Smooth muscle cell (in vitro differentiated cells): ENCODE measurements at regions not wholly inside any gene's neighbourhood (a gene's known extent, or its start where the extent isn't known, plus 50 kb on each side); places are given as distances from the start of the nearest gene placed in this dataset.

Source experiments
- DNase-seq: peaks from one replicate; lab custom pipeline; 2025; ENCODE audit not compliant: unreplicated experiment; lab: John Stamatoyannopoulos, UW
- H2AFZ ChIP-seq: fragments of 200-600 bp; sonication (generic); 2 replicates; pipeline ENCODE4 v1.6.0; 2016; ENCODE audit warnings: antibody characterized with exemption, low read depth, mild to moderate bottlenecking
- H3F3A ChIP-seq: fragments of 200-600 bp; sonication (generic); 2 replicates; pipeline ENCODE4 v1.6.0; 2017; ENCODE audit warnings: antibody characterized with exemption, low read depth
- H3K27ac ChIP-seq: fragments of 200-600 bp; sonication (generic); 2 replicates; pipeline ENCODE4 v1.5.1; 2016; ENCODE audit warnings: low read depth, mild to moderate bottlenecking
- H3K27me3 ChIP-seq: fragments of 200-600 bp; sonication (generic); 2 replicates; pipeline ENCODE4 v1.6.1; 2016; ENCODE audit warnings: low read depth, mild to moderate bottlenecking
- H3K36me3 ChIP-seq: fragments of 200-600 bp; sonication (generic); 2 replicates; pipeline ENCODE4 v1.5.1; 2016; ENCODE audit warnings: low read depth
- H3K4me1 ChIP-seq: fragments of 200-600 bp; sonication (generic); 2 replicates; pipeline ENCODE4 v1.5.1; 2016; ENCODE audit warnings: low read depth
- H3K4me2 ChIP-seq: fragments of 200-600 bp; sonication (generic); 2 replicates; pipeline ENCODE4 v1.6.0; 2016; ENCODE audit warnings: mild to moderate bottlenecking
- H3K4me3 ChIP-seq: fragments of 200-600 bp; sonication (generic); 2 replicates; pipeline ENCODE4 v1.5.1; 2016; ENCODE audit warnings: mild to moderate bottlenecking
- H3K79me2 ChIP-seq: fragments of 200-600 bp; sonication (generic); 2 replicates; pipeline ENCODE4 v1.6.0; 2016; ENCODE audit warnings: low read depth, mild to moderate bottlenecking
- H3K9ac ChIP-seq: fragments of 200-600 bp; sonication (generic); 2 replicates; pipeline ENCODE4 v1.6.0; 2016; ENCODE audit warnings: low read depth
- H3K9me3 ChIP-seq: fragments of 200-600 bp; sonication (generic); replicated peaks from 2 replicates; pipeline ENCODE4 v1.5.1; 2016; ENCODE audit warnings: low read depth
- H4K20me1 ChIP-seq: fragments of 200-600 bp; sonication (generic); 2 replicates; pipeline ENCODE4 v1.6.0; 2016; ENCODE audit warnings: low read depth
- CTCF ChIP-seq: fragments of 200-600 bp; sonication (generic); IDR thresholded peaks from 2 replicates; pipeline ENCODE4 v1.5.1; 2017; ENCODE audit warnings: borderline replicate concordance, mild to moderate bottlenecking, antibody characterized with exemption; ENCODE audit not compliant: insufficient read depth, poor library complexity, severe bottlenecking
- WGBS: methylation state at CpG from one replicate; pipeline ENCODE4 v1.1.7; 2016; ENCODE audit warnings: low lambda C conversion rate; 5-methylcytosine and 5-hydroxymethylcytosine counted together

GRCh38 chr22:48780597-48781277 is 1046.9 kb downstream of the BRD1 start:
- no peak overlapping the region for H3K27ac ChIP-seq
- no peak overlapping the region for H3K9ac ChIP-seq
- no peaks in the 10 kb centered on the region for H3K9me3 ChIP-seq
- H3K4me2 ChIP-seq: no peak overlapping the region
- no peaks in the 10 kb centered on the region for H3K36me3 ChIP-seq
- no peaks in the 10 kb centered on the region for H3K27me3 ChIP-seq
- DNase-seq: no peak
- 88% methylated on average over 19 of the region's 19 CpGs for WGBS
- no peaks in the 10 kb centered on the region for H3F3A ChIP-seq
- no peak overlapping the region for H2AFZ ChIP-seq
- TF ChIP-seq CTCF: no peak
- no peak overlapping the region for H3K4me3 ChIP-seq
- no peaks in the 10 kb centered on the region for H4K20me1 ChIP-seq
- no peaks in the 10 kb centered on the region for H3K4me1 ChIP-seq
- no peaks in the 10 kb centered on the region for H3K79me2 ChIP-seq

DNA sequence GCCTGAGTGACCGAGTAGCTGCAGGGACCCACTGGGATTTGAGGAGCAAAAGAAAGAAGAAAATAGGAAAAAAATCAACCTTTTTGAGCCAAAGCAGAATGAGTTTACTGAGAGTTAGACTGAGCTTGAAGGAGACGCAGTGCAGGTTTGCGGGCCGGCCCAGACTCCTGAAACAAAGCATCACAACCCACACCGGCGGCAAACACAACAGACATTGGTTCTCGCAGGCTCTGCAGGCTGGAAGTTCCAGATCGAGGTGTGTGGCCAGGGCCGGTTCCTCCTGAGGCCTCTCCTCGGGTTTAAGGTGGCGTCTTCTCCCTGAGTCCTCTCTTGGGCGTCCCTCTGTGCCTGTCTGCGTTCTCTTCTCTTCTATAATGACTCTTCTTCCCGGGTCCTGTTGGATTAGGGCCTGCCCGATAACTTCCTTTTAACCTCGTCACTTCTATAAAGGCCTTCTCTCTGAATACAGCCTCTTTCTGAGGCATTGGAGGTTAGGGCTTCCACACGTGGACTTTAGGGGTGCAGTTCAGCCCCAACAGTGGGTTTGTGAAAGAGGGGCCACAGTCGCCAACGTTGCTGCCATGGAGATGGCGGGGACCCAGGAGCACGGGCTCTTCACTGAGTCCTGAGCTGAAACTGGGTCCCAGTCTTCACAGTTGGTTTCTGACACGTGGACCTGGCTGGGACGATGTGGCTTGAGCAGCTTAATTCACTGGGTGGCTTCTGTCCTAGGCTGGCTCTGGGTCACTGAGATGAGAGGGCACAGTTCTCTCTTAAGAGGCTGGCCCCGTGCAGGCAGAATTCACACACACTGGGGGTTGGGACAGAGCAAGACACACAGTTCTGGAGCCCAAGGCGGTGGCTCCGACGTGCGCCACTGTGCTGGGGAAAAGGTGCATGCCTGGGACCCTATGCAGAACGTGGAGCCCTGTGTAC is 1047.7 kb downstream of the BRD1 start:
- no peak overlapping the region for H2AFZ ChIP-seq
- H3K36me3 ChIP-seq: no peaks in the 10 kb centered on the region
- no peaks in the 10 kb centered on the region for H3K4me1 ChIP-seq
- H3K4me3 ChIP-seq: no peak overlapping the region
- no peaks in the 10 kb centered on the region for H4K20me1 ChIP-seq
- no peak overlapping the region for H3K9ac ChIP-seq
- H3K4me2 ChIP-seq: no peak overlapping the region
- no peak overlapping the region for H3K27ac ChIP-seq
- no peaks in the 10 kb centered on the region for H3K79me2 ChIP-seq
- 91% methylated on average over 29 of the region's 29 CpGs for WGBS
- no peak for TF ChIP-seq CTCF
- H3K27me3 ChIP-seq: no peaks in the 10 kb centered on the region
- H3K9me3 ChIP-seq: no peaks in the 10 kb centered on the region
- H3F3A ChIP-seq: no peaks in the 10 kb centered on the region
- no peak for DNase-seq

- H3K4me3 ChIP-seq: no peak overlapping the region
- WGBS: 91% methylated on average over 24 of the region's 24 CpGs
- no peak overlapping the region for H3K27ac ChIP-seq
- no peaks in the 10 kb centered on the region for H4K20me1 ChIP-seq
- H2AFZ ChIP-seq: no peak overlapping the region
- no peaks in the 10 kb centered on the region for H3K4me1 ChIP-seq
- no peak for TF ChIP-seq CTCF
- no peaks in the 10 kb centered on the region for H3K79me2 ChIP-seq
- no peak overlapping the region for H3K9ac ChIP-seq
- no peaks in the 10 kb centered on the region for H3F3A ChIP-seq
- DNase-seq: no peak
- no peak overlapping the region for H3K4me2 ChIP-seq
- no peaks in the 10 kb centered on the region for H3K9me3 ChIP-seq
- no peaks in the 10 kb centered on the region for H3K36me3 ChIP-seq
- H3K27me3 ChIP-seq: no peaks in the 10 kb centered on the region
Observed at GRCh38 chr22:48779211-48779643, 1048.4 kb downstream of the BRD1 start.
